ENCODE measurements at regions not wholly inside any gene's neighbourhood (a gene's known extent, or its start where the extent isn't known, plus 50 kb on each side); places are given as distances from the start of the nearest gene placed in this dataset.
"Not testable (repeated sequence)": the region's sequence is repeated elsewhere in the genome, so short reads cannot be mapped to it uniquely, and the experiment has no call there.

DNA sequence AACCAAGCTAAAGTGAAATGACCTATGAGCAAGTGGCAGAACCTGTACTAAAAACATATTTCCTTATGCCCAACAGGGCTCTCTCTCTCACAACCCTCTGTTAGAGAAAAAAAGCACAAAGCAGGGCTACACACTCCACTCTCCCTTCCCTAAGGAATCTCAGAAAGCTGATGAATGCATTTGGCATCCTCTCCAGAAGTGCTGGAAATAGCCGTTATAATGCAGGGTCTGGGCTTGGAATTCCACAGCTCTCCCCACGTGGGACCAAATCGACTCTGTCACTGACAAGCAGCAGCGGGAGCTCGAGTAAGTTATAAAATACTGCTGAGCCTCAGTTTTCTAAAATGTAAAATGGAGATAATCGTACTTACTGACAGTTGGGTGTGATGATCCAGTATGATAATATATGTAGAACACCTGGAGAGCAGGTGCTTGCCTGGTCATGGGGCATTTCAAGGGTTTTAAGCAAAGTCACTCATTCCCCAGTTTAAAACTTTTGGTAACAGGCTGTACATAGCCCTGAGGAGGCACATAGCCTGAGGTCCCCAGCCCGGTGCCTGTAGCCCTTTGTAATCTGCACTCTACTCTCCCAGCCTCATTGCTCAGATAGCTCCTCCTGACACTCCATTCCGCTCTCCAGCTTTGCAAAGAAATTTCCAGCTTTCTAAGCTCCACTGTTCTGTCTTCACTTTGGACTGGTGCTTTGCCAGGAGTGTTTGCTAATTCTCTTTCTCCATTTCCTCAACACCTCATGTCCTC lies 175.6 kb upstream of the DAB1 start:
- DNase-seq (ENCODE audit: low read depth in 2 of 3, low spot score in 1 of 3), result no peak

DNA sequence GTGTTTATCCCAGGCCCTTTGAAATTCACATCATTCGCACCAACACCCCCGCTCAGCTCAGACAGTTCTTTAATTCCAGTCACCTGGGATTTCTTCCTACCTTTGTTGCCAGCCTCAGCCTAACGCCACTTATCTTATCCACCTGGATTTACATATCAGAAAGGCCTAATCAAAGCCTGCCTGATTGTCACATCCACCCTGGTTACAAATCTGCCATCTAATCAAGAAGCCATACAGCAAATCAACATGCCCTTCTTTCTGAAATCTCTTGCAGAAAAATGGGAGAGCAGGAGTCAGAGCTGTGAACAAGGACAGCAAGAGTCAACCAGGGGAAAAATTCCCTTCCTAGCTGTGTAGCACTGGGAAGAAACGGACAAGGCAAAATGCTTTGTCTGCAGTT lies 173.2 kb upstream of the DAB1 start:
- DNase-seq (ENCODE audit: low read depth in 2 of 3, low spot score in 1 of 3), result no peak

DNA sequence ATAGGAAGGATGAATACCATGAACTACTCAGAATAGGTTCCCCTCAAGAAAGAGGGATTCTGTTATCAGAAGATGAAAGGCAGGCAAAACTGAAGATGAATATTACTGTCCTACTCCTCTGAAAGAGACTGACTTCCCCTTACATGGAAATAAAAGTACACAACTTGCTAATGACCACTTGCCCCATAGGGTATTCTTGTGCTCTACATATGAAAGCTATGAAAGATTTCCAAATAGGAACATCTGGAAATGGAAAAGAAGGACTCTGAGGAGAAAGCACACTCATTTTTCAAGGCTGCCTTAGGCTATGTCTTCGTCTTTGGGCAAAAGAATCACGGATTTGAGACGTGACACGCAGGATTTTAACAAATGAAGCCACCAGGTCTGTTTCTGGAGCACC lies 170.1 kb upstream of the DAB1 start:
- no peak for DNase-seq (ENCODE audit: low read depth in 2 of 3, low spot score in 1 of 3)

DNA sequence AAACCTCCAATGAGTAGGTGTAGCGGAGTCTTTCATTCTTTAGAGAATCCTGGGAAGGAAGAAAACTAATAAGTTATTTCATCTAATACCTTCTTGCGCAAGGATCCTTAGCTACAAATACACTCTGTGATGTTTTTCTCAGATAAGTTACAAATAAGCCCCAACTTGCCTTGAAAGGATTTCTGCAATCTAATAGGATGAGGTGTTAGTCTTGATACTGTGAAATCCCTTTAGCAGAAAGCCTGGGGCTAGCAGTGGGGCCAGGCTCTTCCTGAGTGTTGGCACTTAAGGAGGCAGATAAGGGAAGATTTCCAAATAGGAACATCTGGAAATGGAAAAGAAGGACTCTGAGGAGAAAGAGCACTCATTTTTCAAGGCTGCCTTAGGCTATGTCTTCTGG lies 168.0 kb upstream of the DAB1 start:
- DNase-seq (ENCODE audit: low read depth in 2 of 3, low spot score in 1 of 3), result no peak

DNA sequence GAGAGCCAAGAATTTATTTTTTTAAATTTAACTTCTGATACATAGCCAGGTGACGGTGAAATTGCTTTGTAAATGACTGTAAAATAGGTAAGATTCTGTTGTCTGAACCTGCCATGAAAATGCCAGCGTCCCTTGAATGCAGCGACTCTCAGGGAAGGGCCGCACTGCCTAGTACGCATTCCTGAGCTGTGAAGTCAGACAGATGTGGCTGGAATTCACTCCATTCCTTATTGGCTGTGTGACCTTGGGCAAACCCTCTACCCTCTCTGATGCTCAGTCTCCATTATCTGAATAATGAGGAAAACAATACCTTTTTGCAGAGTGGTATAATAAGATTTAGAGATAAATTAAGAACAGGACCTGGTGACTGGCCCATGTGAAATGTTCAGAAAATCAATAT lies 167.1 kb upstream of the DAB1 start:
- DNase-seq (ENCODE audit: low read depth in 2 of 3, low spot score in 1 of 3), result no peak

DNA sequence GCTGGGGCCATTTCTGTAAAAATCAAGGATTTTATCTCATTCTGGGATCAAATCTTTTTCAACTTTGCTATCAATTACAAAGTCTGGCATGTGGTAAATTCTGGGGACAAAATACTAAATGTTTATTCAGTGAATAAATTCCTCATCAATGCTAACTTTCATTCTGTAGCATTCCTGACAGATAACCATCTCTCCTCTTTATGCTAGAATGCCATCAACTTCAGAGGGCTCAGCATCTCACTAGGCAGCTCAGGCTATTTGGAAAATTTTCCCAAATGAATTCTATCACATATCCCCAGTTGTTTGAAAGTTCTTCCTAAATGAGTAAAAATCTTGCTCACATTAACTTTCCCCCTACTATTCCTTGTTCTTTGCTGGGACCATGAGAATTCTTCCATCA lies 163.0 kb upstream of the DAB1 start:
- no peak for DNase-seq (ENCODE audit: low read depth in 2 of 3, low spot score in 1 of 3)

DNA sequence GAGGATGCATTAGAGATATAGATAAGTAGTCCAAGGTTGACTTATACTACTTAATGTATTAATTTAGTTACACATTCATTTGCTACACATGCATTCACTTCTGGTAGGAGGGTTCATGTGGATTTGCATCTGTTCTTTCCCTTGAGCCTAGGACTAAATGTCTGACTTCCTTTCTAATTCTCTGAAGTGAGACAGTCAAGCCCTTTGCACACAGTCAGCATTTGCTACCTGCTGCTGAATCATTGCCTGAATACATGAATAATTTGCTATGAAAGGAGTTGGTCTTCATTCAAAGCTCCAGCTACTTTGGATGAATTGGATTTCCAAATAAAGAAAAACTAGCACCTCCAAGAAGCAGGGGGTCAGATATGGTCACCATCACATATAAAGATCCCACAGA lies 154.8 kb upstream of the DAB1 start:
- no peak for DNase-seq (ENCODE audit: low read depth in 2 of 3, low spot score in 1 of 3)

DNA sequence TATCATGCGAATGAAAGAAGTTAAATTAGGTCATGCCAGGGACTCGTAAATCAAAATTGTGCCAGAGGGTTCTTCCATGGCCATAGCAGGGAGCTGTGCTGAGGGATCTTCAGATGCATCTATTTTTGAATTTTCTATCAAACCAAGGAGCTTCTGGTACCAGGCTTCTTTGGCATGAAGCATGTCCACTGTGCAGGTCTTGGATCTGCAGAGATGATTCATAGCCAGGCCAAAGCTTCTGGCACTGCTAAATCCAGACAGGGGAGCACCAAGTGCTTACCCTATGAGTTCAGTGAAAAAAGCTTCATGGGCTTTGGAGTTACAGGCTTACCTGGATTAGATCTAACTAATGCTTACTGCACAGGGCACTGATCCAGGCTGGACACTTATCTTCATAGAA lies 154.2 kb upstream of the DAB1 start:
- no peak for DNase-seq (ENCODE audit: low read depth in 2 of 3, low spot score in 1 of 3)

DNA sequence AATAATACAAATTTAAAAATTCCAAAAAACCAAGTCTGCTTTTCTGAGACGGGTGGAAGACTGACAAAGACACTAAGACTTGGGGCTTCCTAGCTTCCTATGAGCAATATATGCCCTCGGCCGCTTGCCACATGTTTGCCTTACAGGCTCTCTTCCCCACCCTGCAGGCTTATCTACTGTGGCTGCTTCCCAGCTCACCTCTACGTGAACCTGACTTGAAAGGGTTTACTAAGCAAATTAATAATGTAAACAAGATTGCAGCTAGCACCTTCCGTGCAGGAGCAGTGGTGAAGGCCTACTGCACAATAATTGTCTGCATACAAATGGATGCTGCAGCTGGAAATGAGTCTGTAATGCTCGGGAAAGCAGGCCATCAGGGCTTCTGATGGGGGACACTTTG lies 152.9 kb upstream of the DAB1 start:
- no peak for DNase-seq (ENCODE audit: low read depth in 2 of 3, low spot score in 1 of 3)

DNA sequence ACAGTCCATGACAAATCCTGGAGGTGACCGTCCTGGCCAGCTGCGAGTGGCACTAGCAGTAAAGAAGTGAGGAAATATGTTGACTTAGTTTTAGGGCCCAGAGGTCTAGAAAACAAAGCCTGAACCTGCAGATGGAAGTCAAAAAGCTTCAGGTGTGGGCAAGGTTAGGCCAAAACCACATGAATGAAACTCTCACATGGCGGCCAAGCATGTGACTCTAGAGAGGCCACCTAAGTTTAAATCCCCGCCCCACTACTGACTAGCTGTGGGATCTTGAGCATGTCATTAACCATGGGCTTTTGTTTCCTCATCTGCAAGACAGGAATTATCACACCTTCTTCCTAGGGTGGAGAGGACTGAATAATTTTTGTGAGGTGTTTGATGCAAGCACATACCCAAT lies 148.2 kb upstream of the DAB1 start:
- DNase-seq (ENCODE audit: low read depth in 2 of 3, low spot score in 1 of 3), result no peak

DNA sequence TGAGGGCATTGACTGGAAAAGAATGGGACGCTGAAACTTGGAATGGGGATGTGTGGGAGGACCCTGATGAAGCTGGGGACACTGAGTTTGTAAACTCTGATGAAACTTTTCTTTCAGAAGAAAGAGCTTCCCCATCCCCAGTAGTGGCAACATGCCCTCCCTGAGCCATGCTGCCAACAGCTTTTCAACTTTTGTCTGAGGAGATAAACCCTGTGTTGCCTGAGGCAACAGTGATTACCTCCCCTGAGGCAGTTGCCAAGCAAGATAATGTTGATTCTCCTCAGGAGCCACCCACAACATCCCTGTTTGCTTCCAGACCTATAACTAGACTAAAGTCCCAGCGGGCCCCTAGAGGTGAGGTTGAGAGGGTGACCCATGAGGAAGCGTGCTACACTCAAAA lies 134.2 kb upstream of the DAB1 start:
- DNase-seq (ENCODE audit: low read depth in 2 of 3, low spot score in 1 of 3), result not testable (repeated sequence)

DNA sequence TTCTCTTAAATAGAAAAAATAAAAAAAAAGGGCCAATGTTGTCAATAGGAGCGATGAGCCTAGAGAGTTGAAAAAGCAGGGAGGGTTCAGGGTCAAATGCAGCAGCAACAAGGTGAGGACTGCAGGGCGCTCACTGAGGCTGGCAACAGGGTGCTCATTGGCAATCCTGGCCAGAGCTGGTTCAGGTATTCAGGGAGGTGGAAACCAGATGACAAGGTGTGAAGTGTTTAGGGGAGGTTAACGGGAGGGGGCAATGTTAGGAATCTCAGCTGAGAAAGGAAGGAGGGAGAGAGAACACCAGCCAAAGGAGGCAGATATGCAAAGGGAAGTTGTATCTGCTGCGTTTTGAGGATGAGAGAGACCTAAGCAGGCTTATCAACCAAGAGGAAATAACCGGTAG lies 129.8 kb upstream of the DAB1 start:
- DNase-seq (ENCODE audit: low read depth in 2 of 3, low spot score in 1 of 3), result no peak

DNA sequence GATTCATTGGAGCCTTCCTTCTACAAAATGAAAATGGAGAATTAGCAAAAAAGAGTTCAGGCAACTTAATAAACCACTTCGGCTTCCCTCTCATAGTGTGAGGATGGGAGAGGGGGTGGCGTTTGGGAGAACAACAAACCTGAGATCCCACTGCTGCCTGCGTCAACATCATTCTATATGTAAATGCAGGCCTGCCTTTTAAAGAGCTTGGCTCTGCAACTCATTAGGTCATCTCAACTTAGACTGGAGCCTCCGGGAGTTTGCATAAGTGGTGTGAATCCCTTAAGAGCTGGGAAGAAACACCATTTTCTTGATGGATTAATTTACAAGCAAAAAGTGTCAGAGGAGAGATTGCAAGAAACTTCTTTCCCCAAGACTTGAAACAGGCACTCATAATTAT lies 127.6 kb upstream of the DAB1 start:
- no peak for DNase-seq (ENCODE audit: low read depth in 2 of 3, low spot score in 1 of 3)

DNA sequence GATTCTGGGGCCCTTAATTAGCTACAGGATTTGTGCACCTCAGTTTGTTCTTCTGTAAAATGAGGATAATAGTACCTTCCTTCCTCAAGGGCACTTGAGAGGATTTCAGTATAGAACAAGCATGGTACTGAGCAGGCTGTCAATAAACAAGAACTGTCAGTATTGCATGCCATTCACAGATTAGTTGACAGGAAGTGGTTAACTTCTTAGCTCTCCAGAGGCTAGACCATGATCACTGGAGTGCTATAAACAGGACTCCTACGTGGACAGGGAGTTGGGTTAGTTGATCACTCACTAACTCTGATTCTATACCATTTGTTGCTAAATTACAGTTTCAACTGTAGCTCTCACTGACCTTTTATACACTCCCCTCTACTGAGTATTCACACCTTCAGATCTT lies 126.2 kb upstream of the DAB1 start:
- no peak for DNase-seq (ENCODE audit: low read depth in 2 of 3, low spot score in 1 of 3)

DNA sequence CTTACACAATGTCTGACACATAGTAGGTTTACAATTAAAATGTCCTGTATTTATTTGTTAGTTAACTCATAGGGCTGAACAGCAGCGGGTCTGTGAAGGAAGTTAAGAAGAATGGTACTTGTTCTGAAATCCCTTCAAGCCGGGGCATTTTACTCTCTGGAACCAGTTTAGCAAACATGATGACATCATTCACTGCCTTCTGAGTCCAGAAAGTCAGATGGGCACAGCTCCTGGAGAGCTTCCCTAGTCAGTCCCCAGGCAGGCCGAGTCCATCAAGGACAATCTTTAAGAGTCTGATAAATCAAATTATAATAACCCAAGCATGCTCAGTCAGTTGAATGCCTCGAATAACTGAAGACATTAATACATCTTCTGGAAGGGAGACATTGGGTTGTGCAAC lies 125.4 kb upstream of the DAB1 start:
- DNase-seq (ENCODE audit: low read depth in 2 of 3, low spot score in 1 of 3), result no peak

DNA sequence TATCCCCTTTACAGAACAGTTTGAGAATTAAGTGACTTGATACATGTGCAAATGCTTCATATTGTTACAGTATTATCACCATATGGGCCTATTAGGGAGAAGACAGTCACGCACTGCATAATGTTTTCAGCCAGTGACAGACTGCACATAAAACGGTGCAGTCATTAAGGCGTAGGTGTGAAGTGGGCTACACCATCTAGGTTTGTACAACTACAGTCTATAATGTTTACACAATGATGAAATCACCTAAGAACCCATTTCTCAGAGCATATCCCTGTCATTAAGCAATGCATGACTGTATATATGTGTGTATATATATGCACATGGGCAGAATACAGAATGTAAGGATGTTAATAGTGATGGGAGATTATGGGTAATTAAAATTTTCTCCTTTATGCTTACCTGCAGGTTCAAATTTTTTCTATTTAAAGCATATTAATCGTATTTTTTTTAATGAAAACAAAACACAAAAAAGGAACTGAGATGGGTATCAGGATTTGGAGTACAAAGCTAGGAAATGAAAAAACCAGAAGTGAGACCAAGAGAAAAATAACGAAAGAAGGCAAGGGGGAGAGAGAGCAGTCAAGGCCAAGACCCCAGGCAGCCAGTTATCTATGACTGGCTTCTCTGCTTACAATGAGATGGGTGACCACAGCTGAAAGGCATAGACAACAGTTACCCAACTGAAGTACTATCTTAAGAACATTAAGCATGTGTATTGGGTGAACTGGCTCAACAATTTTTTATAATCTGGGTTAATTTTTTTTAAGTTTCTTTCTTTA lies 122.9 kb upstream of the DAB1 start:
- DNase-seq (ENCODE audit: low read depth in 2 of 3, low spot score in 1 of 3), result no peak

DNA sequence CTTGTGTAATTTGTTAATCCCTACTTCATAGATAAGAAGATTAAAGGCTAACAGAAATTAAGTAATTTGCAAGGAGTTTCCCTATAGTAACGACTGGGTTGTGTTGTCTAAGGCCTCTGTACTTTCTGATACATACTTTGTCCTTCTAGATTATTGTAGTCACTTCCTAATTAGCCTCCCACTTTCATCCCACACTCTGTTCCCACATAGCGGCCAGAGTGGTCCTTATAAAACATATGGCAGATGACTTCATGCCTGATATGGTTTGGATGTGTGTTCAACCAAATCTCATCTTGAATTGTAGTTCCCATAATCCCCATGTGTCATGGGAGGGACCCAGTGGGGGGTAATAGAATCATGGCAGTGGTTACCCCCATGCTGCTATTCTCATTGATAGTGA lies 120.5 kb upstream of the DAB1 start:
- no peak for DNase-seq (ENCODE audit: low read depth in 2 of 3, low spot score in 1 of 3)

DNA sequence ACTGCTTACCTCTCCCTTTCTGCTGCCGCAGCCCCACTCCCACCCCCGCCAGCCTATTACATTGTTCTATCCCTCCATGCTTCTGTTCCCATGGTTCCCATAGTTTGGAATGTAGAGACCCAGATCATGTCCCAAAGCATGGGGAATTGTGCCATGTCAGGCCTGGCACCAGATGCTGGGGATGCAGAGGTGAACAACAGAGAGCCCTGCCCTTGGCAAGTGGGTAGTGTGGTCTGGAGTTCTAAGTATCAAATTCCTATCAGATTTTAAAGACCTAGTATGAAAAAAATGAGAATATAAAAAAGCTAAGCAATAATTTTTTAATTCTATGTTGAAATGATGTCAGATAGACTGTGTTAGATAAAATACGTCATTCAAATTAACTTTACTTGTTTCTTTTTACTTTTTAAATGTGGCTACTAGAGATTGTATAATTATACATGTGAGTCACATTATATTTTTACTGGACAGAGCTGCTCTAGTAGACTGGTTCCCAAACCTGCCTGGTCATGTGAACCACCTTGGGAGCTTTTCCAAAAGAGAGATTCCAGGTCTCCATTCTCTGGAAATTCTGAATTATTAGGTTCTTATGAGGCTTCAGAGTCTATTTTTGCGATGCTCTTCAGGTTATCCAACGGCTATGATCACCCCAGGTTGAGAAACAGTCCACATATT lies 113.0 kb upstream of the DAB1 start:
- DNase-seq (ENCODE audit: low read depth in 2 of 3, low spot score in 1 of 3), result no peak

DNA sequence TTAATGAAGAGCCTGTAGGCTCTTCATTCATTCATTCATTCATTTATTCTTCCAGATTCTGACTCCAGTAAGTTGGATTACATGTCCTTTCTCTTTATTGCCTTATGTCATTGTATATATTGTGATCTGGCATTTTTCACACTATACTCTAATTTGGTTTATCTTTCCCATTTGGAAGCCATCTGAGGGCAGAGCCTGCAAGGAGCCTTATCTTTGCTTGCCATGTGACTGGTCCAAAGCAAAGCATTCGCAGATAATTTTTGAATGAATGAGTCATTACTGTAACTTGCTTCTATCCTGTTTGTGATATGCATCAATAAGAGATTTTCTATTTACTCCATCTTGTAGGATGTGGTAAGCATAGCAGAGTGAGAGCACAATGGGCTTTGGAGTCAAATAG lies 108.4 kb upstream of the DAB1 start:
- DNase-seq (ENCODE audit: low read depth in 2 of 3, low spot score in 1 of 3), result no peak

DNA sequence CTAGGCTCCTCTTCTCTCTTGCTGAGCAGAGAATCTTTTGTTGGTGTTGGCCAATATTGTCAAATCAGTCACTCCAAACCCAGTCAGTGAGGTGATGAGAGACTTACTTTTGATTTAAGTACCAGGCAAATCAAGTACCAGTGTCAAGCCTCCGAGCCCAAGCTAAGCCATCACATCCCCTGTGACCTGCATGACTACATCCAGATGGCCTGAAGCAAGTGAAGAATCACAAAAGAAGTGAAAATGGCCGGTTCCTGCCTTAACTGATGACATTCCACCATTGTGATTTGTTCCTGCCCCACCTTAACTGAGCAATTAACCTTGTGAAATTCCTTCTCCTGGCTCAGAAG lies 107.0 kb upstream of the DAB1 start:
- not testable (repeated sequence) for DNase-seq (ENCODE audit: low read depth in 2 of 3, low spot score in 1 of 3)

DNA sequence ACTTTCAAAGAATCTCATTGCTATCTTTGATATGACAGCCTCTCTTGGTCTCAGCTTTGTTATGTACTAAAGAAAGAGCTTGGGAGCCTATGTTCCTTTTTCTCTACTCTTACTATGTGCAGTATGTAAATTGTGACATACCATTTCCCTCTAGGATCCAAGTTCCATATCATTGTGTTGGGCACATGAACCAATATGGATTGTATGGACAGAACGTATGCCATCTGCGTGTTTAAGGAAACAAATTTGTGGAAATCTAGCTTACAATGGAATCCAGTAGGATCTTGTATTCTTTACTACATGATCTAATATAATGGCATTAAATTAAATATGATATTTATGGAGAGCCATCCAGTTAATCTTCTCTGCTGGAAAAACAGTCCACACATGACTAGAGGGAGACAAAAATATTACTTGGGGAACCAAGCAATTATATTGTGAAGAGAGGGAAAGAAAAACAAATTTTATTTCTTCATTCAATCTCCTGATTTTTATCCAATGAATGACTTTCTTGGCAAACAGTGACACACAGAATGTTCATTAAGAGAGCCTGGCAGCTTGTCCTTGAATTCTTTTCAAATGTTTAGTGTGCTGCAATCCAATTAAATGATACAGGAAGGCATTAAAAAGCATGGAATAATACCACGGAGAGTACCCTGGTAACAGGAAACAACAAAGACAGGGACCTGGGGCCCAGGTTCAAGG lies 106.5 kb upstream of the DAB1 start:
- no peak for DNase-seq (ENCODE audit: low read depth in 2 of 3, low spot score in 1 of 3)

DNA sequence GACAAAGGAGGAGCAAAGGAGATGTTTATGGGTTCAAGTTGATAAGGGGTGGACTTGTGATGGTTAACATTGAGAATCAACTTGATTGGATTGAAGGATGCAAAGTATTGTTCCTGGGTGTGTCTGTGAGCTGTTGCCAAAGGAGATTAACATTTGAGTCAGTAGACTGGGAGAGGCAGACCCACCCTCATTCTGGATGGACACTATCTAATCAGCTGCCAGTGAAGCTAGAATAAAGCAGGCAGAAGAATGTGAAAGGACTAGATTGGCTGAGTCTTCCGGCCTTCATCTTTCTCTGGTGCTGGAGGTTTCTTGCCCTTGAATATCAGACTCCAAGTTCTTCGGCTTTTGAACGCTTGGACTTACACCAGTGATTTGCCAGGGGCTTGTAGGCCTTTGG lies 98.7 kb upstream of the DAB1 start:
- no peak for DNase-seq (ENCODE audit: low read depth in 2 of 3, low spot score in 1 of 3)
